Germinal center (tissue), 1 donor: ENCODE measurements at regions not wholly inside any gene's neighbourhood (a gene's known extent, or its start where the extent isn't known, plus 50 kb on each side); places are given as distances from the start of the nearest gene placed in this dataset.
"Not testable (repeated sequence)": the region's sequence is repeated elsewhere in the genome, so short reads cannot be mapped to it uniquely, and the experiment has no call there.

Experiments
- DNase-seq: peaks from one replicate; pipeline ENCODE4 v3.0.0; 2012; ENCODE audit warnings: mixed read lengths, low spot score

DNA sequence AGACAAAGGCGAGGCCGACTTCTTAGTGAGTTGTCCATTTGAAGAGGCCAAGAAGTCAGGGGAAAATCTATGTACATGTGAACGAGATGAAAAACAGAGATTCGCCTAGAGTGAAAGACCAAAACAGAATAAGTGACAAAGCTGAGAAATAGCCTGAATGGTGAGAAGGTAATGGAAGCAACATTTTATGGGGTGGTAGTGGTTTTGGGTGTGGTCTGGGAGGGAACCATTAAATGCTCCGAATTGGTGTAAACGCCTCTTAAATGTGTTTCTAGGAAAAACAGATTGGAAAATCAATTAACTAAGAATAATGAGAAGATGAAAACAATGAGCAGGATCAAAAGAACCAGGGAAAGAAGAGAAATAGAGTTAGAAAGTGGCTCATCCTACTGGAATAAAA is 83.8 kb upstream of the MANSC4 start:
- DNase-seq: no peak

DNA sequence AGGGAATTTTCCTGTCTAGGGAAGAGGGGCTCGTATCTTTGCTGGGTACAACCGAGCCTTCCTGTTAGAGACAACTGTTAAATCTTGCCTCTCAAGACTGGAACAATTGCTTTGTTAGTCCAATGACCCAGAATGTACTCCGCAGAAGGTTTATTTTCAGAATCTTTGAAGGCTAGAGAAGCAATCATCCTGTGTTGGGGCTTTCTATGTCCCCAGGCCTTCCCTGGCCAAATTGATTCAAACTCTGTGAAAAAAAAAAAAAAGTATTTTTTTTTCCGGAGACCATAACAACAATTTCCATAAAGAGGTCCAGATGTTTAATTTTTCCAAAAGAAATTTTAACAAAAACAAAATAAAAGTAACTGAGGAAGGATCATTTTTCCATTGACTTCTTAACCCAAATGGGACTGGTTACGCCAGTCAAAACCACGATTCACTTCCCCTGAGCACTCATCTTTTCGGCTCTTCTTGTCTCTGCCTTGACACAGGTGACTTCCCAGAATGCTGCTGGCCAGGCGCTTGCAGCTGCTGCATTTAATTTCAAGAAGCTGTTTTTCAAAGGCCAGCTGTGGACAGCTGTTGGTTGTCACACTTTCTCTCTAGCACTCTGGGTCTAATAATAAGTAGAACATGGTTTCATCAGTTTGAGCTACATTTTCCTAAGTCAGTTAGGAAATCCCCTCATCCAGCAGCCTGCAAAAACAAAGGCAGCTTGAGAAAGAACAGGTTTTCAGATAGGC is 81.6 kb upstream of the MANSC4 start:
- DNase-seq: no peak

DNA sequence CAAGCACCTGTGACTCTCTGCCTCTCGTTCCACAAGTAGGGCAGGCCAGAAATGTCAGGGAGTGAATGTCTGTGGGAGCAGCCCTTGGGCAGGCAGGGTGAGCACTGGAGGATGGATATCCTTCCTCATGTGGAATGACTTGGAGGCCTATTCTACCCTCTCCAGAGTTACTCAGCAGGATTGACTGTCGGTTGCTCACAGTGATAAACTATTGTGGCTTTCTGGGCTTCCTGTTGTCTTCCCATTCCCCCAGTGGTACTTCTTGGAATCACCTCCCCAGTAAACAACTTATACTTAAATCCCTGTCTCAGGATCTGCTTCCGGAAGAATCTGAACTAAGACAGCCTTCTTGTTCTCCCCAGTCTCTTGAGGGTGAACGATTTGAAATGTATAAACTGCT is 79.6 kb upstream of the MANSC4 start:
- no peak for DNase-seq

DNA sequence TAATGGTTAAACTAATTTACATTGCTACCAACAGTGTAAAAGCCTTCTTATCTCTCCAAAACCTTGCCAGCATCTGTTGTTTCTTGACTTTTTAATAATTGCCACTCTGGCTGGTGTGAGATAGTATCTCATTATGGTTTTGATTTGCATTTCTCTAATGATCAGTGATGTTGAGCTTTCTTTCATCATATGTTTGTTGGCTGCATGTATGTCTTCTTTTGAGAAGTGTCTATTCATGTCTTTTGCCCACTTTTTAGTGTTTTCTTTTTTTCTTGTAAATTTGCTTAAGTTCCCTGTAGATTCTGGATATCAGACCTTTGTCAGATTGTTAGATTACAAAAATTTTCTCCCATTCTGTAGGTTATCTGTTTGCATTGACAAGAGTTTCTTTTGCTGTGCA is 77.0 kb upstream of the MANSC4 start:
- DNase-seq: not testable (repeated sequence)

DNA sequence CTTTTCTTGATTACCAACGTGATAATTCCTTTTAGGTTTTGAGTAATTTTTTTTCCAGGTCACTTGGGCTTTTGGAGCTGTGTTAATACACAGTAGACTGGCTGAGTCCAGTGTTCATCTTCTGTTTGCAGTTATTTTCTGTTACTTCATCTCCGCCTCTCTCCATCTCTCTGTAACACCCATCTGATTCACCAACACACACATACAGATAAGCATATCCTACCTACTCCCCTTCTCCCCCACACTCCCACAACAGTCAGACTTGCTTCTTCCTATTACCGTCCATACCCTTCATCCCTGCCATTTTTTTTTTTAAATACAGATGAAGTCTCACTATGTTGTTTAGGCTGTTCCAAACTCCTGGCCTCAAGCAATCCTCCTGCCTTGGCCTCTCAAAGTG is 72.7 kb upstream of the MANSC4 start:
- DNase-seq: no peak
